Caco-2 (cell line): ENCODE measurements at regions not wholly inside any gene's neighbourhood (a gene's known extent, or its start where the extent isn't known, plus 50 kb on each side); places are given as distances from the start of the nearest gene placed in this dataset.

Source experiments
- BruUV-seq: library from RNA; stranded (reverse); fragments of 400-500 nt; replicated peaks from 2 replicates; lab custom pipeline; 2021; lab: Mats Ljungman, UMichigan
- CTCF ChIA-PET: fragments of 300-600 bp; sonication (Branson Sonifier 250); formaldehyde crosslinking; loops from one replicate; lab custom pipeline; 2022; ENCODE audit warnings: antibody characterized with exemption; lab: Charles Lee
- POLR2A ChIA-PET: fragments of 300-600 bp; sonication (Branson Sonifier 250); formaldehyde crosslinking; loops from one replicate; lab custom pipeline; 2022; ENCODE audit warnings: antibody characterized with exemption; lab: Charles Lee
- DNase-seq, 2 experiments: peaks; one replicate each; pipeline versions ENCODE4 v3.0.0 to v3.0.0-alpha.2; 2020 to 2022
- H3K27me3 ChIP-seq: replicated peaks from 2 replicates; pipeline ENCODE4 v1.6.0; 2011; ENCODE audit warnings: low read length; ENCODE audit not compliant: control insufficient read depth, insufficient read depth
- H3K36me3 ChIP-seq: 2 replicates; pipeline ENCODE4 v1.5.1; 2011; ENCODE audit warnings: low read length; ENCODE audit not compliant: control insufficient read depth, insufficient read depth
- H3K4me1 ChIP-seq: fragments of 250-450 bp; sonication (Bioruptor Pico); 2 replicates; pipeline ENCODE4 v1.5.1; 2020; ENCODE audit warnings: mild to moderate bottlenecking
- H3K4me3 ChIP-seq: 2 replicates; pipeline ENCODE4 v1.5.1; 2011; ENCODE audit warnings: low read depth, mild to moderate bottlenecking, control low read depth, low read length
- H3K9me3 ChIP-seq: fragments of 250-450 bp; sonication (Bioruptor Pico); 2 replicates; pipeline ENCODE4 v1.5.1; 2020; ENCODE audit warnings: mild to moderate bottlenecking, moderate library complexity
- H3K27ac Mint-ChIP-seq: one replicate; pipeline ENCODE4 v1.8.0; 2022; ENCODE audit warnings: mixed read lengths; ENCODE audit not compliant: unreplicated experiment
- H3K27me3 Mint-ChIP-seq: one replicate; pipeline ENCODE4 v1.8.0; 2022; ENCODE audit warnings: mixed read lengths; ENCODE audit not compliant: insufficient read depth, unreplicated experiment
- H3K36me3 Mint-ChIP-seq: one replicate; pipeline ENCODE4 v1.8.0; 2022; ENCODE audit warnings: mild to moderate bottlenecking, mixed read lengths; ENCODE audit not compliant: insufficient read depth, unreplicated experiment
- H3K4me1 Mint-ChIP-seq: one replicate; pipeline ENCODE4 v1.8.0; 2022; ENCODE audit warnings: low read depth, mixed read lengths; ENCODE audit not compliant: unreplicated experiment
- H3K4me3 Mint-ChIP-seq: one replicate; pipeline ENCODE4 v1.8.0; 2022; ENCODE audit warnings: mild to moderate bottlenecking, moderate library complexity, mixed read lengths; ENCODE audit not compliant: unreplicated experiment
- H3K9me3 Mint-ChIP-seq: one replicate; pipeline ENCODE4 v1.8.0; 2022; ENCODE audit warnings: mixed read lengths; ENCODE audit not compliant: unreplicated experiment
- CTCF ChIP-seq, 2 experiments: fragments of 200-600 bp in 1 of 2; IDR thresholded peaks; 1 replicate in 1 of 2; 2 replicates in 1 of 2; pipeline versions ENCODE4 v1.5.1 to v1.8.0; 2011 to 2022; ENCODE audit warnings: antibody characterized with exemption in 1 of 2, control low read depth in 1 of 2, inconsistent platforms in 1 of 2, low read depth in 1 of 2, low read length in 1 of 2, mild to moderate bottlenecking in 1 of 2, moderate library complexity in 1 of 2; ENCODE audit not compliant: insufficient read depth in 1 of 2, severe bottlenecking in 1 of 2, unreplicated experiment in 1 of 2
- intact Hi-C: fragments of 100-400 bp; cut with micrococcal nuclease; formaldehyde crosslinking; loops from one replicate; pipeline ENCODE4 v1.10.0; 2022; ENCODE audit not compliant: unreplicated experiment

DNA sequence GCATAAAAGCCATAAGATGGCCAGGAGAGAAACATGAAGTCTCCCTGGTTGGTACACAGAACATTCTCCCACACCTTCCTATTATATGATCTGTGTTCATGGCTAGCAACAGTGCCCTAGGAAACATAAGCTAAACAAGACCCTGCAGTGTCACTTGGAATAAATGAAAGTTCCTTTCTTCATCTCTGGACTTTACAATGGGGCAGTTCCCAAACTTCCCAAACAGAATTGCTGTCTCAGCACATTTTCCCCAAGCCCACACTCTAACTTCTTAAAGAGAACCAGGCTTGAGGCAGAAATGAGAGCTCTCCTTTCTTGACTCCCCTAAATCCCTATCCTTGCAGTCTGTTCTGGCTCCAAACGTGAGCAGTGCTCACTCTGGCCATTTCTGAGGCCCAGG, 173.2 kb upstream of the CREB1 start:
- H3K27me3 ChIP-seq: no peaks in the 10 kb centered on the region
- Mint-ChIP-seq H3K27ac (no peak overlapping the region), H3K4me1 (no peaks in the 10 kb centered on the region), H3K27me3 (peaks cover 8% of the 10 kb centered on the region), H3K4me3 (no peak overlapping the region), H3K9me3 (no peaks in the 10 kb centered on the region), H3K36me3 (no peaks in the 10 kb centered on the region)
- H3K4me3 ChIP-seq: no peak overlapping the region
- intact Hi-C loops: no loop called here
- H3K9me3 ChIP-seq: no peaks in the 10 kb centered on the region
- no peaks in the 10 kb centered on the region for H3K36me3 ChIP-seq
- POLR2A ChIA-PET: no interaction called here
- H3K4me1 ChIP-seq: no peaks in the 10 kb centered on the region
- BruUV-seq: no TSS peak
- no peak for TF ChIP-seq CTCF (IDR thresholded peaks at IDR 0.05; ENCODE audit: insufficient read depth in 1 of 2, low read depth in 1 of 2, low read length in 1 of 2, severe bottlenecking in 1 of 2, unreplicated experiment in 1 of 2)
- DNase-seq: no peak
- CTCF ChIA-PET: no interaction called here

DNA sequence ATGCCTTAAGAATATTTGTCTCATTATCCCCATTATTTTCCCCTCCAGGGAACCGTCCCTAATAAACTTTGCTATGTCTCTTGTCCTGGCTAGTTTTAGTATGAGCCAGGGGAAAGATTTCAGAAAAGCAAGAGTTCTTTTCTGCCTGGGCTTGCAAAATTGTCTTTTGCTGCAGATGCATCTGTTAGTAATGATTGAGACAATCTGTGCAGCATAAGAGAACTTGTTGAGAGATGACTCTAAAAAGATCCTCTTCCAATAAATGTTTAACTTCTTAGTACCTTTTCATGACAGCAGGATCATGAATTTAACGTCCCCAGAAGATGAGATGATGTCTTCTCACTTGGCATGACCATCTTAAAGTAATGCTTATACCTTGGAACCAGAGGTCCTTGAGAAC, 172.5 kb upstream of the CREB1 start:
- no peak for DNase-seq
- Mint-ChIP-seq H3K4me1 (no peaks in the 10 kb centered on the region), H3K27me3 (peaks cover 8% of the 10 kb centered on the region), H3K4me3 (no peak overlapping the region), H3K9me3 (no peaks in the 10 kb centered on the region), H3K27ac (no peak overlapping the region), H3K36me3 (no peaks in the 10 kb centered on the region)
- Histone ChIP-seq H3K27me3 (no peaks in the 10 kb centered on the region), H3K9me3 (no peaks in the 10 kb centered on the region), H3K4me3 (no peak overlapping the region), H3K36me3 (no peaks in the 10 kb centered on the region), H3K4me1 (no peaks in the 10 kb centered on the region)
- TF ChIP-seq CTCF (IDR thresholded peaks at IDR 0.05; ENCODE audit: insufficient read depth in 1 of 2, low read depth in 1 of 2, low read length in 1 of 2, severe bottlenecking in 1 of 2, unreplicated experiment in 1 of 2): no peak
- CTCF ChIA-PET: no interaction called here
- BruUV-seq: no TSS peak
- intact Hi-C loops: no loop called here
- POLR2A ChIA-PET: no interaction called here

DNA sequence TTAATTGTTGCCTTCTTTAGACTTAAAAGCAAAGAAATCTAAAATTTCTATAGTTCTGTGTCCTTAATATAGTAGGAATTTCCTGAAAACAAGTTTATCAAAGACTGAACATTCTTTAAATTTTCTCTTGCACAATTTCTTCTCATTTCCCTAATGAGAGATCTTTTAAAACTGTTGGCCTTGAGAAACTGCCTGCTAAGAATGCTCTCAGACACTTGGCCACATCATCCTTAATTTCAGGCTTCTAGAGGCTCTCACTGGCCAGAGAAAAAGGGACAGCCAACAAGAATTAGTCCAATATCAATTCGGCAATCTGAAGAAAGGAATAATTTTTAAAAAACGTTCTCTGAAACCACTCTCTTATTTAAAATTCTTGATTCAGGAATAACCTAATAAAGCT, 167.0 kb upstream of the CREB1 start:
- ChIA-PET CTCF (no interaction called here), POLR2A (no interaction called here)
- no peaks in the 10 kb centered on the region for H3K9me3 Mint-ChIP-seq

More for the DNA sequence above, 167.0 kb upstream of the CREB1 start:
- BruUV-seq: no TSS peak
- no peak for TF ChIP-seq CTCF (IDR thresholded peaks at IDR 0.05; ENCODE audit: insufficient read depth in 1 of 2, low read depth in 1 of 2, low read length in 1 of 2, severe bottlenecking in 1 of 2, unreplicated experiment in 1 of 2)
- Mint-ChIP-seq H3K4me1 (no peaks in the 10 kb centered on the region), H3K27ac (no peak overlapping the region), H3K36me3 (no peaks in the 10 kb centered on the region), H3K27me3 (peaks cover 10% of the 10 kb centered on the region), H3K4me3 (no peak overlapping the region)
- intact Hi-C loops: no loop called here
- Histone ChIP-seq H3K9me3 (no peaks in the 10 kb centered on the region), H3K36me3 (no peaks in the 10 kb centered on the region), H3K4me1 (no peaks in the 10 kb centered on the region), H3K4me3 (no peak overlapping the region), H3K27me3 (no peaks in the 10 kb centered on the region)
- DNase-seq: no peak
